ENCODE measurements at regions not wholly inside any gene's neighbourhood (a gene's known extent, or its start where the extent isn't known, plus 50 kb on each side); places are given as distances from the start of the nearest gene placed in this dataset.

DNA sequence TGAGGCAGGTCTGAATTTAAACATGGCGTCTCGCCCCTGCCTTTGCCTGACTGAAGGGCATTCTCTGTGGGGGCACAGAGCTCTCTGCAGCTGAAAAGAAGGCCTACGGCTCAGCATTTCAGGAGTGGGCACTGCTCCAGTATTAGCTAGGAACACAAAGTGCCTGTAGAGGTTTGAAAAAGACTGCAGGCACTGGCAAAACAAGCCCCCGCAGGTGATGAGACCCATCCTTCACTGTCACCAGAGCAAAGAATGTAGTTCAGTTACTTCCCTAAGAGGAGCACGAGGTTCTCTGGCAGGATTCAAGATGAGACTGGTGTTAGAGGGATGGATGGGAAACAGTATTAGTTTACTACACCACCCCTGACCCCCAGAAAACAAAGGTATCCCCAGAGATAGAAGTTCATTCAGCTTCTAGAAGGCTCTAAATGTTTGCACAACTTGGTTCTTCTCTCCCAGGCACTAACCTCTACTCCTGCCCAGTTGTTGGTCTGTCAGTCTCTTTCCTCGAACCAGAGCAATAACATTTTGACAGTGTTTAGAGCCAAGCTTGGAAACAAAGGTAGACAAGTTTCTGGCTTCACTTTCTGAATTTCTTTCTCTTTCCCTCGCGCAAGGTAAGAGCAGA is 101.9 kb upstream of the KCNE2 start:
- H3K36me3 ChIP-seq (replicated peaks in 1 of 2; ENCODE audit: control insufficient read depth in 1 of 2, insufficient read depth in 2 of 2, low read length in 2 of 2) = no peaks in the 10 kb centered on the region
- intact Hi-C loops (cut with micrococcal nuclease; ENCODE audit: unreplicated experiment) = no loop called here
- TF ChIP-seq HNRNPLL (IDR thresholded peaks at IDR 0.05; ENCODE audit: low read depth, low read length, poor library complexity, severe bottlenecking) (no peak), PHF5A (CRISPR knock-in tag; IDR thresholded peaks at IDR 0.05; ENCODE audit: low read depth, unreplicated experiment) (no peak), KDM2A (CRISPR knock-in tag; IDR thresholded peaks at IDR 0.05; ENCODE audit: borderline replicate concordance, low read depth) (no peak), ZFP62 (CRISPR knock-in tag; IDR thresholded peaks at IDR 0.05) (no peak), KDM1A (CRISPR knock-in tag; IDR thresholded peaks at IDR 0.05) (no peak), NR2C2 (CRISPR knock-in tag; IDR thresholded peaks at IDR 0.05; ENCODE audit: borderline replicate concordance) (no peak)
- TF ChIP-seq, protein P1, sequence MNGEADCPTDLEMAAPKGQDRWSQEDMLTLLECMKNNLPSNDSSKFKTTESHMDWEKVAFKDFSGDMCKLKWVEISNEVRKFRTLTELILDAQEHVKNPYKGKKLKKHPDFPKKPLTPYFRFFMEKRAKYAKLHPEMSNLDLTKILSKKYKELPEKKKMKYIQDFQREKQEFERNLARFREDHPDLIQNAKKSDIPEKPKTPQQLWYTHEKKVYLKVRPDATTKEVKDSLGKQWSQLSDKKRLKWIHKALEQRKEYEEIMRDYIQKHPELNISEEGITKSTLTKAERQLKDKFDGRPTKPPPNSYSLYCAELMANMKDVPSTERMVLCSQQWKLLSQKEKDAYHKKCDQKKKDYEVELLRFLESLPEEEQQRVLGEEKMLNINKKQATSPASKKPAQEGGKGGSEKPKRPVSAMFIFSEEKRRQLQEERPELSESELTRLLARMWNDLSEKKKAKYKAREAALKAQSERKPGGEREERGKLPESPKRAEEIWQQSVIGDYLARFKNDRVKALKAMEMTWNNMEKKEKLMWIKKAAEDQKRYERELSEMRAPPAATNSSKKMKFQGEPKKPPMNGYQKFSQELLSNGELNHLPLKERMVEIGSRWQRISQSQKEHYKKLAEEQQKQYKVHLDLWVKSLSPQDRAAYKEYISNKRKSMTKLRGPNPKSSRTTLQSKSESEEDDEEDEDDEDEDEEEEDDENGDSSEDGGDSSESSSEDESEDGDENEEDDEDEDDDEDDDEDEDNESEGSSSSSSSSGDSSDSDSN (CRISPR knock-in tag; IDR thresholded peaks at IDR 0.05) = no peak
- H3K4me1 ChIP-seq (ENCODE audit: insufficient read depth, low read length) = no peaks in the 10 kb centered on the region
- no peaks in the 10 kb centered on the region for H3K79me2 ChIP-seq (ENCODE audit: insufficient read depth, low read length)
- H3K4me2 ChIP-seq (ENCODE audit: low read depth, low read length) = no peak overlapping the region
- BruUV-seq (replicated peaks) = no TSS peak
- H4K20me1 ChIP-seq (ENCODE audit: insufficient read depth, low read length) = no peaks in the 10 kb centered on the region
- H3K27ac ChIP-seq (ENCODE audit: extremely low read length, insufficient read depth, low read length) = no peak overlapping the region
- peaks cover 0 to 11% of the 10 kb centered on the region in 2 experiments; a peak in 1 of 5 replicates for H3K27me3 ChIP-seq (ENCODE audit: control insufficient read depth in 1 of 2, insufficient read depth in 2 of 2, low read length in 2 of 2)
- DNase-seq (ENCODE audit: low spot score) (no peak), FAIRE-seq (no peak), ATAC-seq (no peak)
- CTCF ChIA-PET (ENCODE audit: low intra/inter-chr PET ratio, low total read pairs) = no interaction called here
- no peak overlapping the region for H2AFZ ChIP-seq (ENCODE audit: low read length)
- H3K9ac ChIP-seq (ENCODE audit: insufficient read depth, low read depth, low read length) = no peak overlapping the region
- WGBS (ENCODE audit: low lambda C conversion rate) = 48% methylated on average over 4 of the region's 8 CpGs
- H3K9me3 ChIP-seq (ENCODE audit: low read length) = no peaks in the 10 kb centered on the region
- in situ Hi-C loops (cut with HindIII; ENCODE audit: extremely low pct_ligation_motif_present, low pct_unique_long_range_greater_than_20kb) = no loop called here
- POLR2A ChIA-PET = no interaction called here
- H3K4me3 ChIP-seq (replicated peaks in 1 of 3; ENCODE audit: insufficient read depth in 1 of 3, low read depth in 2 of 3, low read length in 3 of 3) = no peak overlapping the region

Data from HepG2 (cell line).